ENCODE measurements at regions not wholly inside any gene's neighbourhood (a gene's known extent, or its start where the extent isn't known, plus 50 kb on each side); places are given as distances from the start of the nearest gene placed in this dataset.

- Histone ChIP-seq H3K23me2 (ENCODE audit: low read depth, low read length) (no peaks in the 10 kb centered on the region), H4K20me1 (replicated peaks in 1 of 2; ENCODE audit: control insufficient read depth in 1 of 2, insufficient read depth in 2 of 2, low read length in 2 of 2) (no peaks in the 10 kb centered on the region), H3K4ac (replicated peaks; ENCODE audit: insufficient read length, low read depth, low read length) (no peak overlapping the region), H3K14ac (ENCODE audit: insufficient read length) (no peak overlapping the region), H2BK12ac (ENCODE audit: low read depth, low read length) (no peak overlapping the region), H3K9me3 (ENCODE audit: insufficient read depth in 2 of 2, low read depth in 1 of 2, low read length in 1 of 2) (no peaks in the 10 kb centered on the region), H2BK5ac (ENCODE audit: low read depth, low read length) (no peak overlapping the region), H2AK5ac (ENCODE audit: low read depth, low read length) (no peak overlapping the region), H3K4me3 (ENCODE audit: extremely low read depth in 1 of 4, insufficient read depth in 2 of 4, low read depth in 3 of 4, low read length in 4 of 4) (no peak overlapping the region), H4K8ac (ENCODE audit: extremely low read depth, insufficient read depth, low read length) (no peak overlapping the region), H2BK120ac (replicated peaks; ENCODE audit: low read depth, low read length) (no peak overlapping the region), H3K27me3 (replicated peaks in 1 of 4; ENCODE audit: control insufficient read depth in 3 of 4, extremely low read depth in 1 of 4, insufficient read depth in 3 of 4, low read length in 3 of 4) (no peaks in the 10 kb centered on the region; a peak in 1 of 7 replicates), H3K4me2 (ENCODE audit: insufficient read depth in 1 of 2, low read depth in 2 of 2, low read length in 2 of 2) (no peak overlapping the region), H4K5ac (ENCODE audit: insufficient read length, low read depth, low read length) (no peak overlapping the region), H2AFZ (ENCODE audit: low read length) (no peak overlapping the region), H3K9ac (replicated peaks in 1 of 4; ENCODE audit: extremely low read depth in 1 of 4, low read depth in 3 of 4, low read length in 3 of 4) (no peak overlapping the region), H3K36me3 (ENCODE audit: control insufficient read depth in 2 of 4, insufficient read depth in 4 of 4, low read length in 3 of 4) (no peaks in the 10 kb centered on the region), H3K56ac (replicated peaks; ENCODE audit: insufficient read length, low read depth, low read length) (no peak overlapping the region), H2BK20ac (ENCODE audit: low read length) (no peak overlapping the region), H3K79me1 (ENCODE audit: low read depth, low read length) (no peaks in the 10 kb centered on the region), H3K27ac (ENCODE audit: low read depth, low read length) (no peak overlapping the region), H4K91ac (replicated peaks; ENCODE audit: insufficient read length, low read length) (no peak overlapping the region), H3K18ac (ENCODE audit: extremely low read depth, low read length) (no peak overlapping the region), H3K79me2 (ENCODE audit: control insufficient read depth in 1 of 2, insufficient read depth in 2 of 2, low read length in 2 of 2) (no peaks in the 10 kb centered on the region), H3K23ac (ENCODE audit: insufficient read length) (no peak overlapping the region), H2BK15ac (ENCODE audit: low read length) (no peak overlapping the region), H3K4me1 (replicated peaks in 1 of 4; ENCODE audit: control insufficient read depth in 3 of 4, insufficient read depth in 4 of 4, low read length in 3 of 4) (no peaks in the 10 kb centered on the region)
- no peak for TF ChIP-seq KDM4A (IDR thresholded peaks at IDR 0.05; ENCODE audit: low read depth, low read length, severe bottlenecking)
- TF ChIP-seq RNF2 (IDR thresholded peaks at IDR 0.05; ENCODE audit: borderline replicate concordance, low read depth, low read length, missing control alignments, poor library complexity, severe bottlenecking): no peak
- no peak for TF ChIP-seq EGR1 (IDR thresholded peaks at IDR 0.05; ENCODE audit: borderline replicate concordance, low read depth, low read length)
- TF ChIP-seq PHF8 (conservative IDR thresholded peaks at IDR 0.05; ENCODE audit: low read depth, low read length): no peak
- no peak for TF ChIP-seq MAFK (IDR thresholded peaks at IDR 0.05; ENCODE audit: low read depth, low read length)
- no peak for TF ChIP-seq SIX5 (IDR thresholded peaks at IDR 0.05; ENCODE audit: low read depth, low read length)
- TF ChIP-seq EP300 (IDR thresholded peaks at IDR 0.05; ENCODE audit: borderline replicate concordance in 1 of 2, low read depth in 2 of 2, low read length in 2 of 2): no peak
- TF ChIP-seq POLR2A (IDR thresholded peaks at IDR 0.05; ENCODE audit: control extremely low read depth in 1 of 2, low read depth in 2 of 2, low read length in 2 of 2): no peak
- no peak for TF ChIP-seq KDM5A (IDR thresholded peaks at IDR 0.05; ENCODE audit: low read length)
- no peak for TF ChIP-seq GTF2F1 (IDR thresholded peaks at IDR 0.05; ENCODE audit: borderline replicate concordance, low read depth, low read length)
- DNase-seq (ENCODE audit: low read depth in 1 of 2, low spot score in 2 of 2) (no peak), FAIRE-seq (no peak)
- 96% methylated on average over 1 of the region's 1 CpG; no CpG with 5 or more reads in 1 of the 2 experiments for WGBS, 2 experiments (ENCODE audit: extremely low coverage in 1 of 2, insufficient coverage in 1 of 2, insufficient read length in 1 of 2, insufficient replicate concordance in 2 of 2, low coverage in 1 of 2, low lambda C conversion rate in 2 of 2, missing lambda C conversion rate in 1 of 2)
- ChIA-PET POLR2A (ENCODE audit: partially characterized antibody) (no interaction called here), CTCF (ENCODE audit: partially characterized antibody) (interaction anchor here (1.0 to 1.2 kb wide), 2 partner anchors 14 to 350 kb away, joined by 3 to 4 read pairs; no protein-coding TSS in a partner anchor)
Measured at GRCh38 chr11:10996678-10997077, 138.8 kb upstream of the ZBED5 start.

All from H1 (cell line).